Activated gamma-delta T cell treated with Interleukin-2 at 50 U/mL for 16 hours (primary cell): ENCODE measurements at regions not wholly inside any gene's neighbourhood (a gene's known extent, or its start where the extent isn't known, plus 50 kb on each side); places are given as distances from the start of the nearest gene placed in this dataset.
"Not testable (repeated sequence)": the region's sequence is repeated elsewhere in the genome, so short reads cannot be mapped to it uniquely, and the experiment has no call there.

Experiments
- DNase-seq: peaks from one replicate; pipeline ENCODE4 v3.0.0-alpha.2; 2020

- DNase-seq, result no peak
These were observed 130.0 kb upstream of the TCF21 start for GRCh38 chr6:133758815-133759335.

DNA sequence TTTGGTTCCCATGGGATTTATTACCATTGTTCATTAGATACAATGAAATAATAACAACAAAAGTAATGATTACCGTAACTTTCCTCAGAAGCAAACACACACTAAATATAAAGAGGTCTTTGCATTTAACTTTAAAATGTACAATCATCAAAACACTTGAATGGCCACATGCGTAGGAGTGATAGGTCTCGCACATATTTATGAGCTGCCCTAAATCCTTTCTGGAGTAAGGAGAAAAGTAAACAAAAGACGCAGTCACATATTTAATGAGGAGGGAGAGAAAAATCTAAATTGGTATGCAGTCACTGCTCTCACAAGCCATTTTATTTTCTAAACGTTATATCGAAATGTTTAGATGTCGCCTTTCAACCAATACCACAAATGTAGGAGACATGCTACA, 129.4 kb upstream of the TCF21 start:
- DNase-seq, result no peak

GRCh38 chr6:133761706-133762105, 127.2 kb upstream of the TCF21 start:
- no peak for DNase-seq

DNA sequence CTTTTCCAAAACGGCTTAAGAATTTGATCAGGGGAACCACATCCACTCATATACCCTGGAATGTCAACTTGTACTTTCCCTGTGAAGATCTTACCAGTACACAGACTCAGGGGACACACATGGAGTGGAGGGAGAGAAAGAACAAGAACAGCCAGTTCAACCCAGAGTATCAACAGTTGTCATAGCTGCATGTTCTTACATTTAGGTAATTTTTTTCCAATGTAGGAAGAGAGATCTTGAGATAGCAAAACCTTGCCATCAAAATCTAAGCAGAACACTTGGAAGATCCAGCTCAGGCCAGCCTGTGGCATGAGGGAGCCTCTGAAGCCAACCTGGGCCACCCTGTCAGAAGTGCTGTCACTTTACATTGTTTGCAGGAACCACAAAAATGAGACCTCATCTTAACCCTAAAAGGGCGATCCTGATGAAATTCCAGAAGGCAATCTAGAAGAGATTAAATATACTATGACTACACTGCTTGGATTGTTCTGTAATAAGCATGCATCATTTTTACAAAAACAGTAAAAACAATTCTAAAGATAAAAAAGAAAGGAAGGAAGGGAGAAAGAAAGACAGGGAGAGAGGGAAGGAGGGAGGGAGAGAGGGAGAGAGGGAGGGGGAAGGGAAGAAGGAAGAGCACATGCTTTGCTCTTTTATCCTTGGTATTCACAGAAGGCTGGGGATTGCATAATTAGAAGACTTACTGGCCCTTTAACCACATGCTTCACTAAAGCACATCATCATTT, 124.7 kb upstream of the TCF21 start:
- DNase-seq, result no peak

GRCh38 chr6:133764754-133765208, 124.1 kb upstream of the TCF21 start:
- no peak for DNase-seq

DNA sequence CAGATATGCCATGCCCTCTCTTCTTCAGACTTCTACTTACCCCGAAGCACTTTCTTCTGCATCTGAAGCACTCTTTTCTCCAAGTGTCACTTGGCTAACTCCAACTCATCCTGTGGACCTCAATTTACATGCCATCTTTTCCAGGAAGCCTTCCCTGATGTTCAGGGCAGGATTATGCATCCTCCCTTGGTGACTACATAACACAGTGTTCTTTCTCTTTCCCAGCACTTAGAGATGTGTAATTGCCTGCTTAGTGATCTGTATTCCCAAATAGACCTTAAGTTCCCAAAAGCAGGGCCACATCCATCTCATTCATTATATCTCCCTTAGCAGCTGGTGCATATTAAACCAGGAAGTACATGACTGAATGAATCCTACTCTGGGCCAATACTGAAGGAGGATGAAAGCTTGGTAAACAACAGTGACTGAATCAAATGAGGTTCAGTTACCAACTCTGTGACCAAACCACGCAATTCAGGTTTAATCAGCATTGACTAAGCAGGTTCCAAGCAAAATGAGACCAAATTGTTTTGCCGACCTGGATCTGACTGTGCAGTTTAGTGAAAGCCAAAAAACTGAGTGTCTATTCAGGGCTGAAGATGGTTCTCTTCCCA, 121.4 kb upstream of the TCF21 start:
- DNase-seq, result no peak

DNA sequence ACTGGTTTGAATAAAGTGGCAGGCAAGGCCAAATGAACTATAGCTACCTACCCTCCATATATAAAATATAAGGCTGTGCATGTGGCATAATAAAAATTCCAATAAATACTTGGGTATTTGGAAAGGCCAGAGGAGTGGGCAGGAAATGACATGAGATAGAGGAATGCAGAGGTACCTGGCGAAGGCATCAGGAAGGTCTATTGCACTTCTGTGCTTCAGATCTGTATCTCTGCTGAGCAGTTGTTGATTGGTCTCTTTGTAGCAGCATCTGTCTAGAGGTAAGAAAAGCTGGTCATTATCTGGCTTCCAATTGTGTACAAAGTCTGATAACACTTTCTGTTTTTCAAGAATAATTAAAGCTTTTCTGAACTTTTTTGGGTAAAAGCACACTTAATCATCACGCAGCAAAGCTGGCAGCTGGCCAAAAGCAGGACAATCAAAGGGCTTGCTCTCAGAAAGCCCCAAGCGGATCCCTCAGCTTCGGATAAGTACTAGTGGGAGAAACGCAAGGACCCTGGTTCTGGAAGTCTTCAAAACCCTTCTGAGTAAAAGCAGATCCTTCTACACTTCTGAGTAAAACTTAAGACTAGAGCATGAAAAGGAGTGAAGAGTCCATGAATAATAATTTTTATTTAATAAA, 120.1 kb upstream of the TCF21 start:
- no peak for DNase-seq

DNA sequence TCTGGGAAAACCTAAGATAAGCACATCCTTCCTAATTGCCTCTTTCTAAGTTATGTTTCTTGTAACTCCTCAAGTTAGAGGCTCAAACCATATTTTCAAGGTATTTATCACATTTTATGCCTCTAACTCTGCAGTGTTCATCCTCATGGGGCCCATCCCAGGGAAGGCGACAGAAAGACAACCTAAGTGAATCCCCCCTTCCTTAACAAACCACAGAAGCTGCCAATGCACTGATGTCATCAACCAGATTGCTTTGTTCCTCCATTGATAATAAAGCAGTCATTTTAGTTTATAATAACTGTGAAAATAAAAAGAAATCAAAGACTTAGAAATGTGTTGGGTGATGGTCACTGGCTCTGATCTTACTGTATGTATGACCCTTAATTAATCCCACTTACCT, 119.5 kb upstream of the TCF21 start:
- DNase-seq, result no peak

DNA sequence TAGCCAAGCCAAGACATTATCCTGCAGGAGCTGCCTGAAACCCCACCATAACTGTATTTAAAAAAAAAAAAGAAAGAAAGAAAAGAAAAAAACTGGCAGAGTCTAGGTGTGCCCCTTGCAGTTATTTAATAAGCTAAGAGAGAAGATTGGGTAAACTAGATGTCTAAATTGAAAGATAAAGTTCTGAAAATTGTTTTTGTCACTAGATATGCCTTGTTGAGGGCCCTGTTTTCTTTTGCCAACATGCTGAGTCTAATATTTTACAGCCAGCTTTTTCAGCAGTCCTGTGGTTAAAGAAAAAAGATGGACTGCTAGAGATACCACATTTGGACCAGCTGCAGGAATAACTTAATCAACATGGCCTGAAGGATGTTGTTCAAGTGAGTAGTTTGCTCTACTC, 116.3 kb upstream of the TCF21 start:
- DNase-seq, result no peak

- DNase-seq, result no peak
These were observed 115.1 kb upstream of the TCF21 start for GRCh38 chr6:133773776-133774175.

DNA sequence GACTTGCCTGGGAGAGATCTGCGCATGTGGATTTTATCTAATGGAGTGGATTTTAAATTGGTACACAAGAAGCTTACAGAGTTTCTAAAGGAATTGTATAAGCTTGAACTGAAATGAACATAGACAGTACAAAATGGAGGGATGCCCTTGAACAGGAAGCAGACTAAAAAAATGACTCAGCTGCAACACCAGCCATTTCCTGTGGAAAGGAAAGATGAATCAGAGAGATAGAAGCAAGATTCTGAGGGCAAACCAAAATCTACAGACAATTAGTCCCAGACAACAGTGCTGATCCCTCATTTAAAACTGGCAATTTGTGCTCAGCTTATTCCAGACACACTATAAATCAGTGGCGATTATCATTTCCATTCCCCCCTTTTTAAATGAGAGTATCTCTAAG, 114.6 kb upstream of the TCF21 start:
- no peak for DNase-seq

DNA sequence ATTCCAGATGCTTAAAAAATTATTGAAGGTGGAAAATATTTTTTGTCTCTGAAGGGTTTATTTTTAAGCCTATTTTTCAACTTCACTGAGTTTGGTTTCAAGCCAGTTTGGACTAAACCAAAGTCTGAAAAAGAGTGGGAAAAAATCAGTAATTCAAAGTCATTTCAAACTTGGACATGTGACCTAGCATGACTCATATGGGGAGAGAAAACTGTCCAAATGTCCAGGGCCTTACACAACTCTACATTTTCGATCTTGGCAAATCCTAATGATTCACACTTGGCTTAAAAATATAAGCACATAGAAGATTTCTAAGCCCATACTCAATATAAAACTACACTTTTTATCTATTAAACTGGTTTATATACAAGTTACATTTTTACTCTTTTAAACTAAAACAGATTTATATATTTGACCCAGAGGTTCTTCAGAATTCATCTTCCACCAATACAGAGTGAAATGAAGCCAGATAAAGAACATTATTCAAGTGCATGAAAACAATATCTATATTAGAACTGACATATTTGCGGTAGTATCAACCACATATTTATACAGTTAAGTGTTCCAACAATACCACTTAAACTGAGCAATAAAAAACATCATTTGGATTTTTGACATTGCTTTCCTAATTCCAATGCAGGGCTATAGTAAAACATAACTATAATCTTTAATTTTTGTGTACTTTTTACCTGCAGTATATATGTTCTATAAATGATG, 110.3 kb upstream of the TCF21 start:
- DNase-seq, result no peak

DNA sequence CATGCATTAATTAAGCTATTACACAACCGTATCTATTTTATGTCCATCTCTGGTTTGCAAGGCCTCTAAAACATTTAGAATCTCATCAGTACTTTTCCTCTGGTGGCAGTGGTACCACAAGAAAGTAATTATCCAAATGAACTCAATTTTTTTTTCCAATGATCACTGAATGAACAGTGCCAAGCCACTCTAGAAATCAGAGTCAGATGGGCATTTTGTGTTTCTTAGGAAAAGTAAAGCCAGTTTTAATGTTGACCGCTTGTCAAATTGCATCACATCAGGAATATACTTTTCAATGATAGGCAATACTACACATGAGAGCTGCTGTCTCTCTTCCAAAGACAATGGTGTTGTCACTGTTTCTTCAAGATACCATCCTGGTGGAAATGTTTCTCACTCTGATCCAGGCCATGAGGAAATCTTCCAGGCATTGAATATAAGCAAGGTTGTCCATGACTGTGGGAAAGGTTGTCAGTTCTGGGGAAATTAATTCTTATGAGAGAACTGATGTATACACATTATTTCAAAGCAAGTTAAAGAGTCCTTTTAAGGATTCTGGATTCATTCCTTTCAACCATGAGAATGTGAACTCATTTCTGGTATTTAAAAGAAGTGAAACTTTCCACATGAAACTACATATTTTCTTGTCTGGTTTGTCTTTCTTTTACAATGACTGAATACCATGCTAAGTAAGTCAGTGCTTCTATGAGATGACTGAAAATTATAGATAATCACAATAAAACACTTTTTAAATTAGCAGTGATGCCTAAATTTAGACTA, 108.8 kb upstream of the TCF21 start:
- no peak for DNase-seq

DNA sequence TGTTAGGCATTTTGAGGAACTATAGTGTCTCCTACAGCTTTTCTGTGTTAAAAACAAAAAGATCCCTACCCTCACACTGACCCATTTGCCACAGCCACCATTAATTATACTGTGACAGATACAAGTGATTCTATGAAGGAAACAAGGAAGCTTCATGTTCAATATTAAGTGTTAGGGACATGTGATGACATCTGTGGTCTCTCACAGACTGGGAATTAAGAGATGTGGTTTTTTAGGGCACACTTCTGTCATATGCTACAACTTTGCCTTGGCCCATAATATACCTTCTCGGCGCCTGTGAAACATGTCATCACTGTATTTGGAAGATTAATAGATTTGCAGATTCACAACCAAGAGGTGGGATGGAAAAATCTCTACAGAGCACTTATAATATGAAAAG, 102.9 kb upstream of the TCF21 start:
- no peak for DNase-seq

DNA sequence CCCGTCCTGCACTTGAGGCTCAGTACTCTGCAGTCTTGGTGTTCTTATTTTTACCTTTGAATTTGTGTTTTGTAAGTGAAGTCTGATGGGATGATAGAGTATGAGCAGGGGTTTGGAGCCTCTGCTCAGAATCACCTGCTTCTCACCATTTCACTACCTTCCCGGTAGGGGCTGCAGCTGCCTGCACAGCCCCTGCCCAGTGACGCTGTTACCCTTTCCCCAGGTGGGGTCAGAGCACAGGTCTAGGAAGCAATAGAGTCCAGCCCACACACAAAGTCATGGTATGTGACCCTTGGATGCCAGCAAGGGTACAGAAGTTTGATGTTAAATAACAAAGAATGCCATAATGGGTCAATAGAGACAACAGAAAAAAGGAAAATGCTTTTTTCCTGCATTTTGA, 101.8 kb upstream of the TCF21 start:
- DNase-seq, result no peak

DNA sequence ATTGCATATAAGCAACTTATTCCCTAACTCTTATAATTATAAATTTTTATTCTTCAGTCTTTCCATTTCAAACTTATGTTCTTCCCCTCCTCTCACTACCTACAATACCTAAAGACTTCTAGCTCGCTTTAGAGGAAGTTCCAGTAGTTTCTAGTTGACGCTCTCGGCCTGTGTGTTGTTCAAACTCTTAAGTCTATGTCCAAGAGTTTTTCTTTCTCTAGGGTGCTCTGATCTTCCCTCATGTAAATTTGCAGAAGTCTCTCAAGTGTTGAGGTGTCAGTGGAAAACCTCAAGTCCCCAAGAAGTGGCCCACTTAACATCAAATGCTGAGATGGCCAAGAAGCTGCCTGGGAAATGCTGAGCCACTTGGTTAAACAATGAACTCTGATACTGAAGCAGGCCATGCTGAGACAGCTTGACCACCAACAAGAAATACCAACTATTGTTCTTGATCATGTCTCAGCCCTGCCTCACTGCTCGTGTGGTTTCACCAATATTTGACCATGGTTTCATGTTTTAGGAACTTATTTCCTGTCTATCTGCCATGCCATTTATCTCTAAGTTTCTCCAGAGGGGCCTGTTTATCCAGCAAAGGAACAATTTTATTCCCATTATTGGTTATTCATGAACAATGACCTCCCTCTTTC, 100.9 kb upstream of the TCF21 start:
- DNase-seq, result no peak

- no peak for DNase-seq
These were observed 100.4 kb upstream of the TCF21 start for GRCh38 chr6:133788556-133788955.

DNA sequence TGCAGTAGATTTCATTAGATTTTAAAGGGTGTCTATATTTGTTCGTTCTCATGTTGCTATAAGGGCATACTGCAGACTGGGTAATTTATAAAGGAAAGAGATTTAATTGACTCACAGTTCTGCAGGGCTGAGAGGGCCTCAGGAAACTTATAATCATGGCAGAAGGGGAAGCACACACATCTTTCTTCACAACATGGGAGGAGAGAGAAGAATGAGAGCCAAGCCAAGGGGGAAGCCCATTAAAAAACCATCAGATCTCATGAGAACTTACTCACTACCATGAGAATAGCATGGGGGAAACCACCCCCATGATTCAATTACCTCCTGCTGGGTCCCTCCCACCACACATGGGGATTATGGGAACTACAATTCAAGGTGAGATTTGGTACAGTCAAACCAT, 99.5 kb upstream of the TCF21 start:
- not testable (repeated sequence) for DNase-seq

DNA sequence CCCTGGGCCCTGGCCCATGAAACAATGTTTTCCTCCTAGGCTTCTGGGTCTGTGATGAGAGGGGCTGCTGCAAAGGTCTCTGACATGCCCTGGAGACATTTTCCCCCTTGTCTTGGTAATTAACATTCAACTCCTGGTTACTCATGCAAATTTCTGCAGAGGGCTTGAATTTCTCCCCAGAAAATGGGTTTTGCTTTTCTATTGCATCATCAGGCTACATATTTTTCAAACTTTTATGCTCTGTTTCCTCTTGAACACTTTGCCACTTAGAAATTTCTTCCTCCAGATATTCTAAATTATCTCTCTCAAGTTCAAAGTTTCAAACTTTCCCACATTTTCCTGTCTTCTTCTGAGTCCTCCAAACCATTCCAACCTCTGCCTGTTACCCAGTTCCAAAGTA, 98.2 kb upstream of the TCF21 start:
- not testable (repeated sequence) for DNase-seq

DNA sequence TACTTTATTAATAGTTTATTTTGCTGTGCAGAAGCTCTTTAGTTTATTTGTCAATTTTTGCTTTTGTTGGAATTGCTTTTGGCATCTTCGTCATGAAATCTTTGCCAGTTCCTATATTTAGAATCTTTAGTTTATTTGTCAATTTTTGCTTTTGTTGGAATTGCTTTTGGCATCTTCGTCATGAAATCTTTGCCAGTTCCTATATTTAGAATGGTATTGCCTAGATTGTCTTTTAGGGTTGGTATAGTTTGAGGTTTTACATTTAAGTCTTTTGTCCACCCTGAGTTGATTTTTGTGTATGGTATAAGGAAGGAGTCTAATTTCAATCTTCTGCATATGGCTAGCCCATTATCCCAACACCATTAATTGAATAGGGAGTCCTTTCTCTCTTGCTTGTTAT, 93.9 kb upstream of the TCF21 start:
- DNase-seq, result not testable (repeated sequence)

- no peak for DNase-seq
These were observed 92.7 kb upstream of the TCF21 start for GRCh38 chr6:133796235-133796634.

DNA sequence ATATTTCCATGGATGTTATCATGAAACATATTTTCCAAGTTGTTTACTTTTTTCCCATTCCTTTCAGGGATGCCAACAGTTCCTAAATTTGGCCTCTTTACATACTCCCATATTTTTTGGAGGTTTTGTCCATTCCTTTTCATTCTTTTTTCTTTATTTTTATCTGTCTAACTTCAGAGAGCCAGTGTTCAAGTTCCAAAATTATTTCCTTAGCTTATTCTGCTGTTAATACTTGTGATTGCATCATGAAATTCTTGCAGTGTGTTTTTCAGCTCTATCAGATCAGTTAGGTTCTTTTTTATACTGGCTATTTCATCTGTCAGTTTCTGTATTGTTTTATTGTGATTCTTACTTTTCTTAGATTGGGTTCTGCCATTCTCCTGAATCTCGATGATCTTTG, 89.9 kb upstream of the TCF21 start:
- no peak for DNase-seq
